Neural cell (in vitro differentiated cells): ENCODE measurements at regions not wholly inside any gene's neighbourhood (a gene's known extent, or its start where the extent isn't known, plus 50 kb on each side); places are given as distances from the start of the nearest gene placed in this dataset.

Source experiments
- H2AFZ ChIP-seq: fragments of 200-600, 300-800 bp; sonication (generic), shearing (Covaris generic); 2 replicates; pipeline ENCODE4 v1.6.0; 2014; ENCODE audit warnings: low read depth, mild to moderate bottlenecking, antibody characterized with exemption, low read length, moderate library complexity
- H3F3A ChIP-seq: fragments of 200-600 bp; shearing (Covaris generic); 2 replicates; pipeline ENCODE4 v1.6.1; 2016; ENCODE audit warnings: mild to moderate bottlenecking, moderate library complexity, mixed read lengths, antibody characterized with exemption, low read length; ENCODE audit not compliant: insufficient read depth, poor library complexity, severe bottlenecking
- H3K27ac ChIP-seq: fragments of 200-600, 300-800 bp; sonication (generic), shearing (Covaris generic); 2 replicates; pipeline ENCODE4 v1.5.1; 2014; ENCODE audit warnings: mild to moderate bottlenecking, low read length, moderate library complexity
- H3K27me3 ChIP-seq: fragments of 300-800, 200-600 bp; sonication (generic), shearing (Covaris generic); 2 replicates; pipeline ENCODE4 v1.6.0; 2014; ENCODE audit warnings: mild to moderate bottlenecking, low read depth, low read length, moderate library complexity; ENCODE audit not compliant: insufficient read depth
- H3K36me3 ChIP-seq: fragments of 300-800, 200-600 bp; sonication (generic), shearing (Covaris generic); 2 replicates; pipeline ENCODE4 v1.5.1; 2014; ENCODE audit warnings: mild to moderate bottlenecking, antibody characterized with exemption, low read length, moderate library complexity; ENCODE audit not compliant: insufficient read depth
- H3K4me2 ChIP-seq: fragments of 300-800, 200-600 bp; sonication (generic), shearing (Covaris generic); 2 replicates; pipeline ENCODE4 v1.6.0; 2014; ENCODE audit warnings: mild to moderate bottlenecking, low read length
- H3K4me3 ChIP-seq: fragments of 300-800, 200-600 bp; sonication (generic), shearing (Covaris generic); 2 replicates; pipeline ENCODE4 v1.5.1; 2014; ENCODE audit warnings: mild to moderate bottlenecking, low read length, moderate library complexity
- H3K79me2 ChIP-seq: fragments of 200-600 bp; shearing (Covaris generic); replicated peaks from 2 replicates; pipeline ENCODE4 v1.6.0; 2014; ENCODE audit warnings: mild to moderate bottlenecking, low read length, moderate library complexity; ENCODE audit not compliant: insufficient read depth
- H3K9ac ChIP-seq: fragments of 300-800, 200-600 bp; sonication (generic), shearing (Covaris generic); 2 replicates; pipeline ENCODE4 v1.6.1; 2016; ENCODE audit warnings: mild to moderate bottlenecking, low read length, mixed read lengths
- H3K9me2 ChIP-seq: fragments of 200-600 bp; shearing (Covaris generic); 2 replicates; pipeline ENCODE4 v1.6.1; 2016; ENCODE audit warnings: mild to moderate bottlenecking, low read length, mixed read lengths; ENCODE audit not compliant: insufficient read depth
- H3K9me3 ChIP-seq: fragments of 200-600, 300-800 bp; sonication (generic), shearing (Covaris generic); 2 replicates; pipeline ENCODE4 v1.6.1; 2016; ENCODE audit warnings: mild to moderate bottlenecking, mixed run types, low read length, moderate library complexity, mixed read lengths
- H4K20me1 ChIP-seq: fragments of 200-600 bp; shearing (Covaris generic); 2 replicates; pipeline ENCODE4 v1.6.1; 2016; ENCODE audit warnings: mild to moderate bottlenecking, mixed run types; ENCODE audit not compliant: insufficient read depth
- EP300 ChIP-seq: fragments of 450-650 bp; conservative IDR thresholded peaks from 2 replicates; pipeline ENCODE4 v1.6.1; 2014; ENCODE audit warnings: antibody characterized with exemption, mild to moderate bottlenecking, moderate library complexity; ENCODE audit not compliant: poor library complexity, severe bottlenecking
- EZH2 ChIP-seq: fragments of 200-600, 300-800 bp; shearing (Covaris generic), sonication (generic); IDR thresholded peaks from 2 replicates; pipeline ENCODE4 v1.6.1; 2014; ENCODE audit warnings: antibody characterized with exemption, low read length, borderline replicate concordance, mild to moderate bottlenecking; ENCODE audit not compliant: insufficient read depth, poor library complexity, severe bottlenecking
- MXI1 ChIP-seq: fragments of 450-650 bp; conservative IDR thresholded peaks from 2 replicates; pipeline ENCODE4 v1.6.1; 2014; ENCODE audit warnings: antibody characterized with exemption, mild to moderate bottlenecking; ENCODE audit not compliant: poor library complexity, severe bottlenecking
- POLR2AphosphoS5 ChIP-seq: IDR thresholded peaks from 2 replicates; pipeline ENCODE4 v1.6.1; 2012
- RAD21 ChIP-seq: fragments of 450-650 bp; conservative IDR thresholded peaks from 2 replicates; pipeline ENCODE4 v1.6.1; 2014; ENCODE audit warnings: antibody characterized with exemption, mild to moderate bottlenecking, moderate library complexity
- SMC3 ChIP-seq: fragments of 450-650 bp; conservative IDR thresholded peaks from 2 replicates; pipeline ENCODE4 v1.6.1; 2014; ENCODE audit warnings: antibody characterized with exemption, mild to moderate bottlenecking, moderate library complexity; ENCODE audit not compliant: poor library complexity
- TAF1 ChIP-seq: IDR thresholded peaks from 2 replicates; pipeline ENCODE4 v1.6.1; 2012; ENCODE audit warnings: low read depth
- TF ChIP-seq, protein P1 (sequence below): IDR thresholded peaks from 2 replicates; pipeline ENCODE4 v1.6.1; 2012; ENCODE audit warnings: borderline replicate concordance
- TF ChIP-seq, protein P2 (sequence below): fragments of 450-650 bp; IDR thresholded peaks from 2 replicates; pipeline ENCODE4 v1.5.1; 2014; ENCODE audit warnings: antibody characterized with exemption, mild to moderate bottlenecking, moderate library complexity; ENCODE audit not compliant: poor library complexity, severe bottlenecking

- H3K27ac ChIP-seq, result no peak overlapping the region
- H4K20me1 ChIP-seq, result no peaks in the 10 kb centered on the region
- H3K27me3 ChIP-seq, result no peaks in the 10 kb centered on the region
- H2AFZ ChIP-seq, result no peak overlapping the region
- H3K9ac ChIP-seq, result no peak overlapping the region
- no peak overlapping the region for H3K4me2 ChIP-seq
- H3K9me2 ChIP-seq, result no peaks in the 10 kb centered on the region
- TF ChIP-seq TAF1 (no peak), RAD21 (no peak), EP300 (no peak), POLR2AphosphoS5 (no peak), SMC3 (no peak), MXI1 (no peak), EZH2 (no peak)
- TF ChIP-seq, protein P1, sequence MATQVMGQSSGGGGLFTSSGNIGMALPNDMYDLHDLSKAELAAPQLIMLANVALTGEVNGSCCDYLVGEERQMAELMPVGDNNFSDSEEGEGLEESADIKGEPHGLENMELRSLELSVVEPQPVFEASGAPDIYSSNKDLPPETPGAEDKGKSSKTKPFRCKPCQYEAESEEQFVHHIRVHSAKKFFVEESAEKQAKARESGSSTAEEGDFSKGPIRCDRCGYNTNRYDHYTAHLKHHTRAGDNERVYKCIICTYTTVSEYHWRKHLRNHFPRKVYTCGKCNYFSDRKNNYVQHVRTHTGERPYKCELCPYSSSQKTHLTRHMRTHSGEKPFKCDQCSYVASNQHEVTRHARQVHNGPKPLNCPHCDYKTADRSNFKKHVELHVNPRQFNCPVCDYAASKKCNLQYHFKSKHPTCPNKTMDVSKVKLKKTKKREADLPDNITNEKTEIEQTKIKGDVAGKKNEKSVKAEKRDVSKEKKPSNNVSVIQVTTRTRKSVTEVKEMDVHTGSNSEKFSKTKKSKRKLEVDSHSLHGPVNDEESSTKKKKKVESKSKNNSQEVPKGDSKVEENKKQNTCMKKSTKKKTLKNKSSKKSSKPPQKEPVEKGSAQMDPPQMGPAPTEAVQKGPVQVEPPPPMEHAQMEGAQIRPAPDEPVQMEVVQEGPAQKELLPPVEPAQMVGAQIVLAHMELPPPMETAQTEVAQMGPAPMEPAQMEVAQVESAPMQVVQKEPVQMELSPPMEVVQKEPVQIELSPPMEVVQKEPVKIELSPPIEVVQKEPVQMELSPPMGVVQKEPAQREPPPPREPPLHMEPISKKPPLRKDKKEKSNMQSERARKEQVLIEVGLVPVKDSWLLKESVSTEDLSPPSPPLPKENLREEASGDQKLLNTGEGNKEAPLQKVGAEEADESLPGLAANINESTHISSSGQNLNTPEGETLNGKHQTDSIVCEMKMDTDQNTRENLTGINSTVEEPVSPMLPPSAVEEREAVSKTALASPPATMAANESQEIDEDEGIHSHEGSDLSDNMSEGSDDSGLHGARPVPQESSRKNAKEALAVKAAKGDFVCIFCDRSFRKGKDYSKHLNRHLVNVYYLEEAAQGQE, result no peak
- TF ChIP-seq, protein P2, sequence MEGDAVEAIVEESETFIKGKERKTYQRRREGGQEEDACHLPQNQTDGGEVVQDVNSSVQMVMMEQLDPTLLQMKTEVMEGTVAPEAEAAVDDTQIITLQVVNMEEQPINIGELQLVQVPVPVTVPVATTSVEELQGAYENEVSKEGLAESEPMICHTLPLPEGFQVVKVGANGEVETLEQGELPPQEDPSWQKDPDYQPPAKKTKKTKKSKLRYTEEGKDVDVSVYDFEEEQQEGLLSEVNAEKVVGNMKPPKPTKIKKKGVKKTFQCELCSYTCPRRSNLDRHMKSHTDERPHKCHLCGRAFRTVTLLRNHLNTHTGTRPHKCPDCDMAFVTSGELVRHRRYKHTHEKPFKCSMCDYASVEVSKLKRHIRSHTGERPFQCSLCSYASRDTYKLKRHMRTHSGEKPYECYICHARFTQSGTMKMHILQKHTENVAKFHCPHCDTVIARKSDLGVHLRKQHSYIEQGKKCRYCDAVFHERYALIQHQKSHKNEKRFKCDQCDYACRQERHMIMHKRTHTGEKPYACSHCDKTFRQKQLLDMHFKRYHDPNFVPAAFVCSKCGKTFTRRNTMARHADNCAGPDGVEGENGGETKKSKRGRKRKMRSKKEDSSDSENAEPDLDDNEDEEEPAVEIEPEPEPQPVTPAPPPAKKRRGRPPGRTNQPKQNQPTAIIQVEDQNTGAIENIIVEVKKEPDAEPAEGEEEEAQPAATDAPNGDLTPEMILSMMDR, result no peak
- H3K79me2 ChIP-seq, result no peaks in the 10 kb centered on the region
- H3F3A ChIP-seq, result no peaks in the 10 kb centered on the region
- H3K9me3 ChIP-seq, result no peaks in the 10 kb centered on the region
- no peak overlapping the region for H3K4me3 ChIP-seq
- H3K36me3 ChIP-seq, result no peaks in the 10 kb centered on the region
Measured at GRCh38 chr17:71417142-71417541, 703.7 kb upstream of the SOX9 start.

DNA sequence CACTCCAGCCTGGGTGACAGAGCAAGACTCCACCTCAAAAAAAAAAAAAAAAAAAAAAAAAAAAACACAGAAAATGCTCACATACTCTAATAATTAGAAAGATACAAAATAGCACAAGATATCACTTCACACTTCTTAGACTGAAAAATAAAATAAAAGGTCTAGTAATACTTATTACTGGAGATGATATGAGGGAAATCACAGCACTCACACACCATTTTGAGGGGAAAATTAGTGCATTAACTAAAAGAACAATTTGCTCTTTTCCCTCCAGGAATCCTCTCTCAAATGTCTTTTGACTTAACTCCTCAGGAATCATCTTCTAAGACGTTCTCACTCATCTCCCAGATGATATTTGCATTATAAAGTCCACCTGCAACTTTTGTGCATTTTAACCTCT is 697.9 kb upstream of the SOX9 start:
- Histone ChIP-seq H3K27me3 (no peaks in the 10 kb centered on the region), H3F3A (no peaks in the 10 kb centered on the region), H3K9ac (no peak overlapping the region), H3K27ac (no peak overlapping the region), H3K9me3 (no peaks in the 10 kb centered on the region), H3K79me2 (no peaks in the 10 kb centered on the region), H3K36me3 (no peaks in the 10 kb centered on the region), H3K4me2 (no peak overlapping the region), H3K9me2 (no peaks in the 10 kb centered on the region), H3K4me3 (no peak overlapping the region), H2AFZ (no peak overlapping the region), H4K20me1 (no peaks in the 10 kb centered on the region)
- TF ChIP-seq POLR2AphosphoS5 (no peak), EZH2 (no peak), RAD21 (no peak), SMC3 (no peak), TAF1 (no peak), EP300 (no peak), MXI1 (no peak)
- TF ChIP-seq, protein P2, result no peak
- TF ChIP-seq, protein P1, result no peak
